Gastrocnemius medialis (tissue), 4 donors: ENCODE measurements at regions not wholly inside any gene's neighbourhood (a gene's known extent, or its start where the extent isn't known, plus 50 kb on each side); places are given as distances from the start of the nearest gene placed in this dataset.

Source experiments
- CTCF ChIP-seq, 5 experiments: fragments of 450-650 bp in 3 of 5; fragments of 200-600 bp in 2 of 5; sonication (generic) in 2 of 5; IDR thresholded peaks in 4 of 5; conservative IDR thresholded peaks in 1 of 5; 1 replicate in 4 of 5; 2 replicates in 1 of 5; pipeline ENCODE4 v1.5.1; 2016 to 2019; ENCODE audit warnings: antibody characterized with exemption in 5 of 5, mild to moderate bottlenecking in 3 of 5, moderate library complexity in 3 of 5
- POLR2A ChIP-seq, 2 donors: fragments of 450-650 bp; IDR thresholded peaks; one replicate each; pipeline ENCODE4 v1.6.1; 2017; ENCODE audit warnings: antibody characterized with exemption in 2 of 2, mild to moderate bottlenecking in 2 of 2, moderate library complexity in 2 of 2

GRCh38 chr5:100161868-100162267, 373.3 kb upstream of the FAM174A start:
- TF ChIP-seq POLR2A (IDR thresholded peaks at IDR 0.05) (no peak), CTCF (IDR thresholded peaks at IDR 0.05 in 4 of 5, conservative IDR thresholded peaks at IDR 0.05 in 1 of 5) (no peak)
